HG03342 (cell line): ENCODE measurements at regions not wholly inside any gene's neighbourhood (a gene's known extent, or its start where the extent isn't known, plus 50 kb on each side); places are given as distances from the start of the nearest gene placed in this dataset.

ENCODE experiments used
- ATAC-seq: cut with Tn5 transposase; IDR thresholded peaks from one replicate; pipeline ENCODE4 v1.9.1; 2021; ENCODE audit warnings: mild to moderate bottlenecking, moderate library complexity; ENCODE audit not compliant: unreplicated experiment

- ATAC-seq = no peak
Measured at GRCh38 chr2:156165742-156166141, 166.8 kb downstream of the NR4A2 start.

GRCh38 chr2:156164091-156164720 lies 168.3 kb downstream of the NR4A2 start:
- no peak for ATAC-seq

DNA sequence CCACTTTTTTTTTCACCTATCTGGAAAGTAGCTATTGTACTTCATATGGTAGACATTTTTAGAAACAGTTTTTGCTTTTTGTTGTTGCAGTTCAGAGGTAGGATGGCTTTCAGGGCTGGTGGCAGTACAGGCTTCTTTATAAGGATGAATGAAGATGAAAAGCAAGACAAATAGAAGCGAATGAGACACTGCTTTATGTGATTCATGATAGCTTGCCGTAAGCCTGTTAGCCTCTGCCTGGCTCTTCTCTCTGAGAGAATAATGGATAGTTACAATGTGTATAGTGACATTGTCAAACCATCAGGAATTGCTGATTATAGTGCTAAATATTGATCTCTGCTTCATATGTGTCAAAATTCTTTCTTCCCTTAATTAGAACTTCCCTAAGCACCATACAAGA lies 173.7 kb downstream of the NR4A2 start:
- no peak for ATAC-seq

GRCh38 chr2:156157670-156158069 lies 174.9 kb downstream of the NR4A2 start:
- peak; percentile 77 for ATAC-seq

DNA sequence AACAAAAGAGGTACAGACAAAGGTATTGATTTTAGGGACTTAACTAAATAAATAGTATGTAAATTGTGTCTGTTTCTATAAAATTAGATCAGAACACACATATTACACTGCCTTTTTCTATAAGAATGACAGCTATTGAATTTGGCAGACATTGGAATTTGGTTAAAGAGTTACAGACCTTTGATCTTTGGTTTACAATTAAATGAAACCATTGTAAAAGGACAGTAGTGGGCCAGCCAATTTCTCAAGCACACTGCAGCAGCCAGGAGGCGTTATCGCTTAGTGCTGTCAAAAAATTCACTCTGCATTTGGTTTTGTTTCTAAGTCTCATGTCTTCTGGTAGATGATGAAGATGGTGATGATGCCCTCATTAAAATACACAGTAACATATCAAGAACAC lies 175.9 kb downstream of the NR4A2 start:
- ATAC-seq = no peak

- ATAC-seq = no peak
Measured at GRCh38 chr2:156155319-156155718, 177.2 kb downstream of the NR4A2 start.

GRCh38 chr2:156151351-156151750 lies 181.2 kb downstream of the NR4A2 start:
- no peak for ATAC-seq

- peak; percentile 90 for ATAC-seq
Measured at GRCh38 chr2:156147594-156148330, 184.8 kb downstream of the NR4A2 start.

DNA sequence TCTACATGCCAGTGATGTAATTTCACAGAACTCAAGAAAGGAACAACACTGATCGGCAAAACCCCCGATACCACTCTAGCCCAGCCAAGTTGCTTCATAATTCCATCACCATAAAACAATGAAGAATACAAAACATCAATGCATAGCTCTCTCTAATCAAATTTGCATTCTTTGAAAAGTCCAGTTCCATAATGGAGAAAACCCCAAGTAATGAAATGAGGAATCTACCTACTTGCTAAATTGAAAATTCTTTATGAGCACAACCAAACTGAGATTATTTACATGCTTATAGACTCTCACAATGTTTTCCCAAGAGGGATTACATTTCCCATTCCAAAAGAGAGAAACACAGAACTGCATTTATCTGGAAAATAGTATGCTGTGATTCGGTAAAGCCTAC lies 186.5 kb downstream of the NR4A2 start:
- no peak for ATAC-seq

DNA sequence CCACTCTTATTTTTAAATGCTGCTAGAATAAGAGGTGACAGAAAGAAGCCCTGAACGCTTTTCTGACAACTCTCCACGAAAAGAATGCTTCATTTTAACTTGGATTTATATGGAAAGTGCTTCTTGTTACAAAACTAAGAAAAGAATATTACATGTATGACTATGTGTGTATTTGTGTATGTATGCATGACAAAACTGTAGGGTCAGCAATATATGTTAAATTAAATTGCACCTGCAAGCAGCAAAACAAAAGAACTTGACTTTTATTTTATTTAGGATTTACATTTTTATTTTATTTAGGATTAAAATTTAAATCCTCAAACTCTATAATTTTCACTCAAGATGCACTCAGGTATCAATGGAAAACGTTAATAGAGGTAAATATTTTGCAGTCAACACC lies 187.1 kb downstream of the NR4A2 start:
- ATAC-seq = no peak

DNA sequence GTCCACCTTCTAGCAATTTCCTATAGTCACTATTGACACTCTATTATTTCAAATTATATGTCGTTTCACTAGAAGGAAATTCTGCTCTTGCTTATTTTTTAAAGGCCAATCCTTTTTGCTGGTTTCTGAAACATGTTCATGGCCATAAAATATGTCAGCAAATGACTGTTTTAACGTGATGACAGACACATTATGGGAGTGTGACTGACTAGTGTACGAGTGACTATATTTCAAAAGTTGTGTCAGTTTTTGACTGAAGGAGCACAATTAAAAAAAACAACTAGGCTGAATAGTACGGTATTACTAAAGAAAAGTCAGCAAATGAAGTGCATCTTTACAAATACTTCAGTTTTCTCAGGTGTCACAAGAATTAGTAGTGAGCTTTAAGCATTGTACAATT lies 196.0 kb downstream of the NR4A2 start:
- no peak for ATAC-seq

DNA sequence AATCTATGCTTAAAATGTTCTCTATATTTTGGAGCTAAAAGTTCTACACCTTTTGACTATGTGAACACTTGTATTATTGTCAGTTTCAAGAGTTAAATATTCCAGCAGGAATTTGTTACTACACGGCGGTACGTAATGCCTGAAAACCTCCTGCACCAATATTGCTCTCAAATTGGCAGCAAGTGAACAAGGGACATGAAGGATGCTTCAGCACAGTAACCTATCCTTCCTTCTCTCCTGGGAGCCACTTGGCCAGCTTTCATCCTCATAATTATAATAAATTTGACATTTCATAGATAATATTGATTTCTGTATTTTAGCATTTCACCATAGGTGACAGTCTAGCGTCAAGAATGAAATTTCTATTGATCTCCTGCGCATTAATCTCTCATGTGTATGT lies 197.6 kb downstream of the NR4A2 start:
- ATAC-seq = no peak

DNA sequence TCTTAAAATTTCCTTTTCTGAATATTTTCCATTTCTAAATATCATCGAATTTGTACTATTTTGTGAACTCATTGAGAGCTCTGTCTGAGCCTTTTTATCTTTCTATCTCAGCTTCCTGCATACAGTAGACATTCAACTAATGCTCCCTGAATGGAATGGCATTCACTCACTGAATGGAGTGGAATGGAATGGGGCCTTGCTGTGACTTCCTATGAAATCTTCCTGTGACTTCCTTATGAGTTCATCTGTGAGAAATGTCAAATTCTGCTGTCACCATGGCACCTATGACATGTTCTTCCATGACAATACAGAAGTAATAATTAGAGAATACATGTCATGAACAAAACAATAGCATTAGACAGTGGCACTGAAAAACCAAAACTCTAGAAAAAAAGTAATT lies 199.6 kb downstream of the NR4A2 start:
- ATAC-seq = no peak

GRCh38 chr2:156132130-156132529 lies 200.4 kb downstream of the NR4A2 start:
- ATAC-seq = no peak

DNA sequence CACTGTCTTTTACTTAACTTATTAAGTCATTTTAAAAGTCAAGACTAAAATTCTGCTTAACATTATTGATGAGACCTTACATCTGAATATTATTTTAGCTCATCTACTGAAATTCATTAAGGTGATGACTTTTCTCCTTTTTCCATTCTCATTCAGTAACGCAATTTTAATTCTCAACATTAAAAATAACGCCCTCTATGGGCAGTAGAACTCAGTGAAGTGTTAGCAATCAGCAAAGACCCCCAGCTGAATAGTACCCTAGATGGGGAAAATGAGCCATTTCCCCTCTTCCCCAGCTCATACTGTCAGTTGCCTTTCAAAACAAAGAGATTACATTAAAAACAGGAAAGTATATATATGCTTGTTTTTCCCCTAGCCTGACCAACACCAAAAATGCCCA lies 203.3 kb downstream of the NR4A2 start:
- ATAC-seq = no peak

DNA sequence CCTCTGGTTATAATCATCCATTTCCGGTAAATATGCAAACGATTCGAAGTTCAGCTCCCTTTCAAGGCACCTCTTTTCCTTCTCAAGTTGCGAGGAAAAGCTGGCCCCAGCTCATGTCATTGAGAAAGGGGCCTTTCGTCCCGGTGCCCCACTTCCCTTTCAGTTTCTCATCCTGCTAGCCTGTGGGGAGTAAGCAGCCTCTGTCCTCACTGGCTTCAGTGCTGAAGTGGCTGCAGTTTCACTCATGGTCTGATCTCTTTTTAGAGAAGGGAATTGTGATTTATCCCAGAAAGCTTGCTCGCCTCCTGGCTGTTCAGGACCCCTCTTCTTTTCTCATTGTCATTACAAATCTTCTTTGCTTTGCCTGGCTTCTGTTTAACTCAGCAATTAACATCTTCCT lies 207.5 kb downstream of the NR4A2 start:
- no peak for ATAC-seq

DNA sequence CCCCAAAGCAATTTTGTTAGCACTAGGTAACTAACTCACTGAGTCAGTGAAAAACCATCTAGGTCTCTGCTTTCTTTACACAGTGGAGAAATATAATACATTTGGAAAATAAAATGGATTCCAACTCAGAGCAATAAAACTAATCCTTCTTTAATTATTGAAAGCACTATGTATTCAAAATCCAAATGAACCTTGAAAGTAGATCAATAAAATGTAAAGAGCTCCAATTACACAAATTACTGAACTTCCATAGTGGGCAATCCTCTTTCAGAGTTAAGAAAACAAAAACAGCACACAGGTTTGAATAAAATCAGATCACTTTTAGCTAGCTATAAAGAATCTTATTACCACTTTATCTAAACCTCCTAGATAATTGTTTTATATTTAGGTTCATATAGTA lies 208.1 kb downstream of the NR4A2 start:
- no peak for ATAC-seq

GRCh38 chr2:156118753-156119416 lies 213.6 kb downstream of the NR4A2 start:
- ATAC-seq = no peak

DNA sequence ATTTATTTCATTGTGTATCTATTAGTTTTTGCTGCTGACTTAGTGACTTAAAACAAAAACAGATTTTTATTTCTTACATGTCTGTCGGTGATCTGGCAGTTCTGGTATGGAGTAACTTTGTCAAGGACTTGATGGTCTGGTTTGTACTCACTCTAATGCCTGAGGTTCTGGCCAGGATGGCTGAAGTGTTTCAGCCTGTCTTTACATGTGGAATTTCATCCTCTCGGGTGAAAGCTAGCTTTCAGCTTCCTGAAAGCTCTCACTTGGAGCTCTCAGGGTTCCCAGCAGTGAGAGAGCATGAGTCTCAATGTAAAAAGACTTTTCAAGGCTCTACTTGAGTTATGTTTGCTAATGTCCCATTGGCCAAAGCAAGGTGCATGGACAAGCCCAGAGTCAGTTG lies 216.4 kb downstream of the NR4A2 start:
- ATAC-seq = no peak

GRCh38 chr2:156115338-156115737 lies 217.2 kb downstream of the NR4A2 start:
- ATAC-seq = no peak

GRCh38 chr2:156112323-156112722 lies 220.2 kb downstream of the NR4A2 start:
- ATAC-seq = no peak

GRCh38 chr2:156110890-156111289 lies 221.6 kb downstream of the NR4A2 start:
- peak; percentile 99 for ATAC-seq
